ENCODE measurements at regions not wholly inside any gene's neighbourhood (a gene's known extent, or its start where the extent isn't known, plus 50 kb on each side); places are given as distances from the start of the nearest gene placed in this dataset.

DNA sequence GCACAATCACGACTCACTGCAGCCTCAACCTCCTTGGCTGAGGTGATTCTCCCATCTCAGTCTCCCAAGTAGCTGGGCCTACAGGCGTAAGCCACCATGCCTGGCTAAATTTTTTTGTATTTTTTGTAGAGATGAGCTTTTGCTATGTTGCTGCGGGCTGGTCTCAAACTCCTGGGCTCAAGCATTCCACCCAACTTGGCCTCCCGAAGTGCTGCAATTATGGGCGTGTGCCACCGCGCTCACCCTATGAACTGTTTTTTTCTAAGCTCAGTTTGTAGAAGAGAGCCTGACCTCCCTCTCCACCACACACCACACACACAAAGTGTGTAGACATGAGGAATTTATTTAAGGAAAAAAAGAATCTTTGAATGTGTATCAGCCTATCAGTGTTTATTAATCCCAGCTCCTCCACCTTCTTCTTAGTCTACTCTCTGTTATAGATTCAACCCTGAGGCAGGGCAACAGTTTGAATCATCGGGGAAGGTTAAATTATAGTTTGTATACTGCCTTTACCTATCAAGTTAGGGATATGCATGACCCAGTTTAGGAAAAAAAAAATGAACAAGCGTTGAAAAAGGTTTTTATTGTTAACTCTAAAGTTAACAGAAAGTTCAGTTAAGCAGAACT, 74.1 kb downstream of the PLEKHG1 start:
- TF ChIP-seq CTCF (IDR thresholded peaks at IDR 0.05) (no peak), POLR2A (IDR thresholded peaks at IDR 0.05) (no peak)

Data from body of pancreas (tissue), 4 donors.